ENCODE measurements at regions not wholly inside any gene's neighbourhood (a gene's known extent, or its start where the extent isn't known, plus 50 kb on each side); places are given as distances from the start of the nearest gene placed in this dataset.

- TF ChIP-seq CTCF (IDR thresholded peaks at IDR 0.05; ENCODE audit: extremely low read depth in 1 of 2, insufficient read depth in 1 of 2, low read depth in 1 of 2, low read length in 2 of 2) (no peak), JUN (IDR thresholded peaks at IDR 0.05; ENCODE audit: borderline replicate concordance, insufficient read depth, insufficient read length, low read depth) (no peak)
Measured at GRCh38 chr13:80778297-80778696, 437.4 kb upstream of the SPRY2 start.

Measured in endothelial cell of umbilical vein (primary cell).